SH-SY5Y (cell line): ENCODE measurements at regions not wholly inside any gene's neighbourhood (a gene's known extent, or its start where the extent isn't known, plus 50 kb on each side); places are given as distances from the start of the nearest gene placed in this dataset.

Experiments
- GATA2 ChIP-seq: IDR thresholded peaks from 2 replicates; pipeline ENCODE4 v1.6.1; 2011; ENCODE audit warnings: mild to moderate bottlenecking, low read depth, low read length
- GATA3 ChIP-seq: IDR thresholded peaks from 2 replicates; pipeline ENCODE4 v1.6.1; 2011; ENCODE audit warnings: low read depth, mild to moderate bottlenecking, low read length, moderate library complexity

DNA sequence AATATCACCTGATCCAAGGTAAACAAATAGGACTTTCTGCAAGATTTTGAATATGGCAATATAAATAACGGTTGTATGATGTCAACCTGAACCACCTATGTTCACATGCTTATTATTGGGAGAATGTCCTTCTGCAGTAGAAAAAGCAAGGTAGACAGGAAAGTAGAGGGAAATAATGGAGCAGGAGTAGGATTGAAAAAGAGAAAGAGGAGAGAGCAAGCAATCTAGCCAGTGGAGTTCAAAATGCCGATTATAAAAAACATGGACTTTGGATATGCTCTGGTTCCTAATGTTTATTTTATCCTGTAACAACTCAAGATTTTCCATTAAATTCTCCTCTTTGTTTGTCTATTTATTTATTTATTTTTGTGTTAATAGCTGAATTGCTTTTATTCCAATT is 878.0 kb upstream of the KCND2 start:
- TF ChIP-seq GATA2 (no peak), GATA3 (no peak)
